ACHN (cell line): ENCODE measurements at regions not wholly inside any gene's neighbourhood (a gene's known extent, or its start where the extent isn't known, plus 50 kb on each side); places are given as distances from the start of the nearest gene placed in this dataset.

ENCODE experiments used
- DNase-seq: peaks from one replicate; pipeline ENCODE4 v3.0.0-alpha.2; 2015
- in situ Hi-C: cut with HindIII; loops from 2 replicates; pipeline ENCODE4 v1.10.0; 2017; ENCODE audit warnings: low sequenced_read_pairs, low pct_ligation_motif_present, low pct_unique_long_range_greater_than_20kb

DNA sequence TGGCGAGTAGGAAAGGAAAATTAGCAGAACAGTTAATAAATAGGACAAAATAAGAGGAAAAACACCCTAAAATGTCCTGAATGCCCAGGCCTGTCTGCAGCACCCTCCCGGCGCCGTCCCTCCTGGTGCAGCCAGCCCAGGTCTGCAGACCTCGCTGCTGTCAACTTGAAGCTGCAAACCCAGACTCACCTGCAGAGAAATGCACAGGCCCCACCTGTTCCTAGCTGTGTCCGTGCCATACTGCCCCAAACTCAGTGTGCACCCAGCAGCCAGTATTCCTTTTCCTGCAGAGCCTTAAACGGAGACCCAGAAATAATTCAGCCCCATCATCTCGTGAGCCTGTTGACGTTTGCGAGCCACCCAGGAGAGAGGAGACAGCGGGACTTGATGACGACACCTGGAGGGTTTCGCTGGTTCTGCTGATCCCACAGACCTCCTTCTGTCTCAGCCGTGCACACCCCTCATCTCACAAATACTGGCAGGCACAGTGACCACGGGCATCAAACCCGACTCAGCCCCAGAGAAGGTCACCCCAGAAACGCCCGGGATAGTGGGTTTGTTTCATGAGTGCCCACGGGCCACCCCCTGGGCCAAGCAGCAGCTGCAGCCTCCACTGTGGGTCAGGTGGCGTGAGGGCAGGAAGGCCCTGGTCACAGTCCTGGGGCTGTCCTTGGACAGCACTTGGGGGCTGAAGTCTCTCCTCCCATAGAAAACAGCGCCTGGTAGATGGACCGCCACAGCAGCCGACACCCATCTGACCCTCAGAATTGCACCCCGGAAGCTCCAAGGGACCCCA lies 239.5 kb upstream of the SALL3 start:
- DNase-seq, result no peak
- in situ Hi-C loops, result no loop called here

DNA sequence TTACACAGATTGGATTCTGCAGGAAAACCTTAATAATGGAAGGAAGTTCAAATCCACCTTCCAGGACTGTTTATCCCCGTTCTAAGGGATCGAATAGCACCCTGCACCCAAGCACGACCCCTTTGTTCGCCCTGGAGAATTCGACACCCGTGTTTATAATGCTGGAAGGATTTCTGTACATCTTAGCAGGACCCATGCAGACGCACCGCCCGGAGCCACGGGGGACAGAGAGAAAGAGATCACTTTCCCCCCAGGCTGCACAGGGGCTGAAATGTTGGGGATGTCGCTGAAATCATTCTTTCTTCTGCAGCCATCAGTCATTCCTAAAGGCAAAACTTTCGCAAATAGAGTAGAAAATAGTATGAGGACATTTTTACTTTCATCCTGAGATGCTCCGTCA lies 238.7 kb upstream of the SALL3 start:
- in situ Hi-C loops, result no loop called here
- no peak for DNase-seq

DNA sequence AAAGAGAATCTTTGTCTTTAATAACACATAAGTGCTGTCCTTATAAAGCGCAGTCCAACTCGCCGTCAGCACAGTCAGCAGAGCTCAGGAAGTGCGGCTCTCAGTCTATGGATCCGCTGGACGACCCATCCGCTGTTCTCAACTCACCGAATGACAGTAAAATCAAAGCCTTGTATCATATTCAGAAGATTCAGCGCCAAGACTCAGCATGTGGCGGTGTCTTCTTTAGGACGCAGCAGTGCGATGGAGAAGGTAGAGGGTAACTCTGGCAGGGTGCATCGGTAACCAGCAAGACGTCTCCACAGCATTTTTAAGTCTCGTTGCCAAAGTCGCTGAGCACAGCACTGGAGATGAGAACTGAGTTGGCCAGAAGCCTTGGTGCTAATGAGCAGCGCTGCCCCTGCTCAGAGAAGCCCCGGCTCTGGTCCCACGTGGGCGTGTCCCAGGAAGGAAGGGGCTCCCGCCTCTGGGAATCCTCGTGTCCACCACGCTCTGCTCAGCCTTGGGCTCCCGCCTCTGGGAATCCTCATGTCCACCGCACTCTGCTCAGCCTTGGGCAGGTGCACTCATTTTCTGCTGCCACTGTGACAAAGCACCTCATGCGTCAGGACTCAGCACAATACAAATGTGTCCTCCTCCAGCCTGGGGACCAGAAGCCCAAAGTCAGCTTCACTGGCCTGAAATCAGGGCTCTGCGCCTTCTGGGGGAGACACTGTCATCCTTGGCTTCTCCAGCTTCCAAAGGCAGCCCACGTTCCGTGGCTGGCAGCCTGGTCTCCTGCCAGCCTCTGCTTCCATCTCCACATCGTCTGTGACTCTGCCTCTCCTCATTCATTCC lies 238.0 kb upstream of the SALL3 start:
- no peak for DNase-seq
- in situ Hi-C loops, result no loop called here

DNA sequence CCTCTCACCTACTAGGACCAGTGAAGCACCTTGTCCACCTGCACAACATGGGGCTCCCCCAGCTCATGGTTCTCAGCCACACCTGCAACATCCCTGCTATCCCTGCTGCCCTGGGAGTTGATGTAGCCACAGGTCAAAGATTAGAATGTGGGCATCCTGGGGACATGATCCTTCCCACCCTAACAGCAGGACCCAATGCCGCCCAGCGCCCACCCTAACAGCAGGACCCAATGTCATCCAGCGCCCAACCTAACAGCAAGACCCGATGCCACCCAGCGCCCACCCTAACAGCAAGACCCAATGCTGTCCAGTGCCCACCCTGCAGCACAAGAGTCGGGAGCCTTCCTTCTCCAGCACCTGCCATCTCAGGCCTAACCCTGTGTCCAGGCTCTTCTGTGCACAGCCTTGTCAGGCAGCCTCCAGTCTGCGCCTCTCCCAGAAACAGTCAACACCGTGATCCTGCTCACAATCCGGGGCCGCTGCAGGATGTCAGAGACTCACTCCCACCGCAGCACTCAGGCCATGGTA lies 237.3 kb upstream of the SALL3 start:
- in situ Hi-C loops, result no loop called here
- no peak for DNase-seq

DNA sequence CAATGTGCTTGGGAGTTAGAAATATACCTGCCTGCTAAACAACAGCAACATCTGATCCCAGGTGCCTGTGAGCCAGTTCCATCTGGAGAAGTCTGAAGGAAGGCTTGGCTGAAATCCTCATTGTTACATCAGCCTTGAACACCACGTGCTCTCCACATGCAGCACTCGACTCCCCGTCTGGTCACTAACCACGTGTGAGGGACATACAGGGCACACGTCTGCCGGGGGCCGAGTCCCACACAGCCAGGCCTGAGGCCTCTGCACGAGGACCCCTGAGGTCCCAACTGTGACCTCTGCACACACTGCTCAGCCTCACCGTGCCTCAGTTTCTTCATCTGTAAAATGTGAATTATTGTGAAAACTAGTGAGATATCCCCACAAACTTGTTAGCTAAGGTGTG lies 236.5 kb upstream of the SALL3 start:
- no peak for DNase-seq
- in situ Hi-C loops, result no loop called here

DNA sequence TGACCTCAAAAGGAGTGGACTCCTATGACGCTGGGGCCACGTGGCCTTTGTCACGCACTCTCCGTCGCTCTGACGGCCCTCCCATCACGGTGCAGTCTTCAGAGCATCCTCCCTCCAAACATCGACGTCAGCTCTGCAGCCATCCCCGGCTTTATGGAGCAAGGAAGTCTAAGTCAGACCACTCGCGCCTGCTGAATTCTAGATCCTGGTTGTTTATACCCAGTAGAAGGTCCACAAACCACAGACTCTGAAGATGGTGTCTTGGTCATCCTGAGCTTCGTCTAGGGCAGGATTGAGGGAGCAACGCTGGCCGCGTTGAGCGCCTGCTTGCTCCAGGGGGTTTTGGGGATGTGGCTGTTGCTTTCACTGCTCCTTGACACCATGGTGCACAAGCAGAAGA lies 228.0 kb upstream of the SALL3 start:
- in situ Hi-C loops, result no loop called here
- DNase-seq, result no peak

DNA sequence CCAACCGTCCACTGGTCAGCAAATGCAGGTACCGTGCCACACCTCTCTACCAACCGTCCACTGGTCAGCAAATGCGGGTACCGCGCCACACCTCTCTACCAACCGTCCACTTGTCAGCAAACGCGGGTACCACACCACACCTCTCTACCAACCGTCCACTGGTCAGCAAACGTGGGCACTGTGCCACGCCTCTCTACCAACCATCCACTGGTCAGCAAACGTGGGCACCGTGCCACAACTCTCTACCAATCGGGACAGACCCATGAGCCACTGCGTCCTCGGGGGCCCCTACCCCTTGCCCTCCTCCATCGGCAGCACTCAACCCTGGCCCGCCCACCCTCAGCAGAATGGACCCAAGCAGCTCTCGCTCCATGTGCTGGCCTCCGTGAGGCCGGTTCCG lies 226.4 kb upstream of the SALL3 start:
- no peak for DNase-seq
- in situ Hi-C loops, result no loop called here

DNA sequence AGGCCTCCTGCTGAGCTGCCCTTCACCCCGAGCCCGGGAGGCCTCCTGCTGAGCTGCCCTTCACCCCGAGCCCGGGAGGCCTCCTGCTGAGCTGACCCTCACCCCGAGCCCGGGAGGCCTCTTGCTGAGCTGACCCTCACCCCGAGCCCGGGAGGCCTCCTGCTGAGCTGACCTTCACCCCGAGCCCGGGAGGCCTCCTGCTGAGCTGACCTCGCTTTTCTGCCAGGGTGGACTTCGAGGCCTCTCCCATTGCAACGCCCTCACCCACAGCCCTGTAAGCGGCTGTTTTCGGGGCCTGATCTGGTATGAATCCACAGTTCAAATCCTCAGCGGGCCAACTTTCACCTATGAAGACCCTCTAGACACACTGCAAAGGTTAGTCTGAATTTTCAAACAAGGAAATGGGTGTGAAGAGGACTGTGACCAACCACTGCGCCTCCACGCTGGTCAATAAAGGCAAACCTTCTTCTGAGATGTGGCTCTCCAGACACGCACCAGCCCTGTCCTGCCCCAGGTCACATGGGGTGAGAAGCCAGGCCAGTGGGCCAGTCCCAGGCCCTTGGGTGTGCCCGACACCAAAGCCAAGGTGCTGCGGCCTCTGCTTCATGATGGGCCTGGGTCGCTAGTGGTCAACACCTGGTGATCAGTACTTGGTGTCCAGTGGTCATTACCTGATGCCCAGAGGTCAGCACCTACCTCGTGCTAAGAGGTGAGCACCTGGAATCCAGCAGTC lies 225.1 kb upstream of the SALL3 start:
- in situ Hi-C loops, result no loop called here

DNA sequence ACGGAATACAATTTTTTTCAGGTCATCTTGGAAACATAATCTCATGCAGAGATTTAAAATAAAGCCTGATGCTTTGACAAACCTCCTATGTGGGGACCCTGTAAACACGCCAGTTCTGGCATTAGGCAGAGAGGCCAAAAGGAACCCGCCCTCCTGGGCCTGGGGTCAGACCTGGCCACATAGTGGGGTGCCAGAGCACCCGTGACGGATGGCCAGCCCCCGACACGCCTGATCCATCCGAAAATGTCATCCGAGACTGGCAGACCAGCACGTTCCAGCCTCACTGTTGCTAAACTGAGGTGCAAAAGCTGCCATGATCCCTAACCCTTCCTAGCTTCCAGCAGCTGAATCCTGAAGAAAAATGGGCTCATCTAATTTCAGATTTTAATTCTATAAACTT lies 222.6 kb upstream of the SALL3 start:
- in situ Hi-C loops, result no loop called here
- no peak for DNase-seq

More for the DNA sequence above, 225.1 kb upstream of the SALL3 start:
- no peak for DNase-seq

DNA sequence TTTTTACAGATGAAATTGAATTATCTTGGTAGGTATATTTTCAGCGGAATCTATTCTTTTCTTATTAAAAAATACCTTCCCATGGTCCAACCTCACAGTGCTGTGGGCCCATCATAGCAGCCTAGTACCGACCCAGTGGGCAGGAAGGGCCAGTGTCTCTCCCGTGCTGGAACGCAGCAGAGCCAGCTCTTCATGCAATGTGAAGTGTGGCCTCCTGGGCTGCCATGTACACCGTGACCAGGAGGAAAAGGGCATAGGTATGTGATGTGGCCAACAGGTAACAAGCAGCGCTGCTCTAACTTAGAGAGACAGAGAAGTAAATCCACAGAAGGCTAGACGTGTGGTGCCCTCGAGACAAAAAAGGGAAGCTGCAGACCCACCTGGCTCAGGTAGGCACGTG lies 221.1 kb upstream of the SALL3 start:
- in situ Hi-C loops, result no loop called here

DNA sequence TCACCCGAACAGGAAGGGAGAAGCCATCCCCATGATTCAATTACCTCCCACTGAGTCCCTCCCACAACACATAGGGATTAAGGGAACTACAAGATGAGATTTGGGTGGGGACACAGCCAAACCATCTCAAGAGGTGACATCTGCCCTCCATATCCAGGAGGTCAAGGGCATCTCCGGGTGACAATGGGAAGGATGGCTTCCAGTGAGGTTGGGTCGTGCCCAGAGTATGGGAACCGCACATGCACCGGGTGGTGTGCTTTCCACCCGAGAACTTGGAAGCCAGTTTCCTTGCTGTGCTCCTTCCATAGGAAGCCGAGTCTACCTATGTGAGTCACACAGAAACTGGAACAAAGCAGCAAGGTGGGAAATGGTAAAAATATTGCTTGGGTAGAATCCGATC lies 216.9 kb upstream of the SALL3 start:
- DNase-seq, result no peak
- in situ Hi-C loops, result no loop called here

More for the DNA sequence above, 221.1 kb upstream of the SALL3 start:
- DNase-seq, result no peak

DNA sequence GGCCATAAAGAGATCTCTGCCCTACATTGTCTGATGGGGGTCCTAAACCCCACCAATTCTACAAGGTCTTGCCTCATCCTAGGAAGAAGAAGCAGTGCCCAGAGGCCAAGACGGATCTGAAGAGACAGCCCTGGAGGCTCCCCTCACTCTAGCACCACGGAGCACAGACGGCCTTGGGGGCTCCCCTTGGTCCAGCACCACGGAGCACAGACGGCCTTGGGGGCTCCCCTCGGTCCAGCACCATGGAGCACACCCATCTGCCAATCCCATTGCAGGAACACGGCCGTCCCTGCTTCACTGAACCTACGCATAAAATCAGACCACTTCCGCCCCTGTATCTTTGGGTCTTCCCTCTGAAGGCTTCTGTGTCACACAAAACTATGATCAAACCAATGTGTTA lies 215.1 kb upstream of the SALL3 start:
- in situ Hi-C loops, result no loop called here
- DNase-seq, result no peak

DNA sequence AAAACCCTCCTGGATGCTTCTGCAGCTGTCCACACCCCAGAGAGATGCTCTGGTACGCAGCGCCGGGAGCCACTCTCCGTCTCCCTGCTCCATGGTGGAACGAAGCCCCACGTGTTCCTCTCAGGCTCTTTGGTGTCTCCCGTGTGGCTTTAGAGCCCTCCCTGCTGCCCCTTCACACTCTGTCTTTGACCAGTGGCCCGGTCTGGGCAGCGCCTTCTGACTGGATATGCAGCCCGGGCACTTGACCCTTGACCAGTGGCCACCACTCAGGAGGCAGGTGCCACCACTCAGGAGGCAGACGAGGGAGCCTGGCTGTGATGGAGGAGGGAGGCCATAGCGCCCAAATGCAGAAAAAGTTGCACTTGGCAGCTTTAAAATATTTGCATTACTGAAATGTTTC lies 214.5 kb upstream of the SALL3 start:
- DNase-seq, result no peak
- in situ Hi-C loops, result no loop called here

DNA sequence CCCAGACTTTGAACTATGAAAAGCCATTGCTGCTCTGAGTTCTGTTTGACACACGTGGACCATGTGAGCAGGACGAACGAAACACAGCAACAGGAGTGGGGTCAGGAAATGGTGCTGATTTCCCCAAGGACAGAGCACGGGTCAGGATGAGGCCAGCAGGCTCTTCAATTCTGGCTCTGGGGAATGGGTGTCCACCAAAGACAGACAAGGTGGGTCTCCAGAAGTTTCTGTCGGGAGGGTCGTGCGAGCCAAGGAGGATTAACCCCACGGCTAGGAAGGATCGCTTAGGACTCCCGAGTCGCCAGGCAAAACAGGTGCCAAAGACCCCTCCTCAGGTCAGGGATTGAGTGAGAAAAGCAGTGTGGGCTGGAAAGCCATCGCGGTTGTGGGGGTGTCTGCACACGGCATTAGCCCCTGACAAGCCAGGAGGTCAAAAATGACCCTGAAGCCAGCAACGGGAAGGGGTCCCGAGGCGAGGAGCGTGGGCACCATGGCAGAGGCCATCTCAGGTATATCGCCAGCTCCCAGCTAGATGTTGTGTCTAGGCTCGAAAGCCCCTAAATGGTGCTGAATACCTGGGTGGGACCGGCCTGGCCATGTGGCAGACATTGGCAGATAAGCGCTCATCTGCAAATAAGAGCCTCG lies 213.9 kb upstream of the SALL3 start:
- in situ Hi-C loops, result no loop called here
- DNase-seq, result no peak

DNA sequence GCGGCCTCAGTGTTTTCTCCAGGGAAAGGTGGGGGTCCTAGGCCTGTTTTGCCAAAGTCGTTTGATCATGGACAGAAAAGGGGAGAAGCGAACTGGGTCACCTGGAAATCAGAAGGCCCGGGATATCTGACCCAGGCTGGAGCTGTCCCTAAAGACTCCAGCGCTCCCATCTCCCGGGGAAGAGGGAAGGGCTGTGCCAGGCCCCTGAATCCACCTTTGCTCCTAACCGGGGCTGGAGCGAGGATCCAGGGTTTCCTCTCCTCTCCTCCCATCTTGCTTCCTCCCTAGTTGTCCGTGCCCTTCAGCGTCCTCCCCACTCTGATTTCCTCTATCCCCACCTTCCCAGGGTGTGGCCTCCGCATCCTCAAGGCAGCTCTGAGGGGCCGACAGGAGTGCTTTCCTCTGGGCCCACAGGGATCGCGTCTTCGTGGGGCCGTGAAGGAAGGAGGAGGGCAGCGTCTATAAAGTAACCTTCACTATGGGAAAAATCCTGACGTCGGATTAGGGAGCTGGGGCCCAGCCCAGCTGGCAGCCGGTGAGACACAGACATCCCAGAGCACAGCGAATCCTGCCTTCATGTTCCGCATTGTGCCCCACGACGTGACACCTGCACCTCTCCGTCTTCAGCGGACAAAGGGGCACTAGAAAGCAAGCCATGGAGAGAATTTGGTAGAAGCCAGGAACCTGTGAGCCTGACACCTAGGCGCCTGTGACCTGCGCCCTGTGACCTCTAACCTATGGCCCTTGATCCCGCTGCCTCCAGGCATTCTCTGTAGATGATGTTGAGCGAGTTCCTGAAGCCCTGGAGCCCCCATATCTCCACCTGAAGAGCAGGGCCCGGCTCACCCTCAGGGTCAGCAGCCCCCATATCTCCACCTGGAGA lies 212.7 kb upstream of the SALL3 start:
- in situ Hi-C loops, result no loop called here
- no peak for DNase-seq

DNA sequence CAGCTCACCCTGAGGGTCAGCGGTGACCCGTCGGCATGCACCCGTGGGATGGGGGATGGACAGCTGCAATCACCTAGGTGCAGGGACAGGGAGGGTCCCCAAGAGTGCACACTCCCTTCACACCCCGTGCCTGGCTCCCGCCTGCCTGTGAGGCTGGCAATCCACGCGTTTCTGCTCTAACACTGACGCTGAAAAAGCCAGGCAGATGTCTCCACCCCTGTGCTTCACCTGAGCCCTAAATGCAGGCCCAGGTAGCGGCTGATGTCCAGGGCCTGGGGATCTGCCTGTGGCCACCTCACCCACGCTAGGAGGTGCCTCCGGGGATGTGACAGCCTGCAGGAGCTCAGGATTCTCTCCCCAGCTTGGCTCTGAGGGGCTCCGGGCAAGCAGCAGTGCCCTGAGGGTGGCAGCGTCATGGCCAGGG lies 212.0 kb upstream of the SALL3 start:
- DNase-seq, result no peak
- in situ Hi-C loops, result no loop called here

DNA sequence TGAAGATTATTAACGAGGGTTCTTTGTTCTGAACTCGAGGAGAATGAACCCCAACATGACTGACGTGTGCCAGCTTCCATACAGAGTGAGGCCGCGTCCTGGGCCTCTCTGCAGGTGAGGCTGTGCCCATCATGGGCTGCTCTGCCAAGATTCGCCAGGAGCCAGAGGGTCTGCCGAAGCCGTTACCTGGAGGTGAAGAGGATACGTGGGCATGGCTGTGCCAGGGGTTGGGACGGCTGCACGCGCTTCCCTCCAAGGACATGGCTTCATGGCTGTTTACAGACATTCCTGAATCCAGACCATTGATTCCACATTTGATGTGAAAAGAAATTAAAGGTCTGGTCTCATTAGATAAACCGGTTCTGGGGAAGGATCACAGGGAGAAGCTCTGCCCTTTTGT lies 211.4 kb upstream of the SALL3 start:
- DNase-seq, result no peak
- in situ Hi-C loops, result no loop called here
